NCI-H69 (cell line): ENCODE measurements at regions not wholly inside any gene's neighbourhood (a gene's known extent, or its start where the extent isn't known, plus 50 kb on each side); places are given as distances from the start of the nearest gene placed in this dataset.
A peak's percentile ranks its signal among the peaks of the same experiment; 100 is the strongest.
"Not testable (repeated sequence)": the region's sequence is repeated elsewhere in the genome, so short reads cannot be mapped to it uniquely, and the experiment has no call there.

Experiments used
- DNase-seq: peaks from one replicate; lab custom pipeline; 2025; lab: John Stamatoyannopoulos, UW

DNA sequence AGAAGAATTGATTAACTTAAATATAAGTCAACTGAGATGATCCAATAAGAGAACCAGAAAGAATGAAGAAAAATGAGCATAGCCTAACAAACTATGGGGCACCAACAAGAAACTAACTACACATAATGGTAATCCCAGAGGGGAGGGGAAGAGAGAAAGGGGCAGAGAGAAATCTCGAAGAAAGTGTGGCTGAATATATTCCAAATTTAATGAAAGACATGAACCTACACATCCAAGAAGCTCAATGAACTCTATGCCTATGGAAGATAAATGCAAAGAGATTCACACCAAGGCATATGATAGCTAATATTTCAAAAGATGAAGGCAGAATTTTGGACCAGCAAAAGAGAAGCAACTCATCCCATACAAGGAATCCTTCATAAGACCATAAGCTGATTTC, 649.2 kb downstream of the ZEB2 start:
- DNase-seq: no peak

DNA sequence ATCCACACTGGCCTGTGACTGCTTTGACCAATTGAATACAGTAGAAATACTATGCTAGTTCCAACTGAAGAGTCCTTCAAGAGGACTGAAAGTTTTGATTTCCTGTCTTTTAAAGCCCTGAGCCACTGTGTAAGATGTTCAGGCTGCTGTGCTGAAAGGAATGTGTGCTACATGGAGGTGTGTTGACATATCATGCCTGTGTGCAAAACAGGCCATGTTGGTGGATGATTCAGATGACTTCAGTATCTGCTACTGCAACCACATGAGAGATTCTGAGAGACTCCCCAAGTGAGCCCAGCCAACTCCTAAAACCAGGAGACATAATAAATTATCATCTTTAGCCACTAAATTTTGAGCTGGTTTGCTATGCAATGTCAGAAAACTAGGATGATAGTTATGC, 662.9 kb downstream of the ZEB2 start:
- no peak for DNase-seq

DNA sequence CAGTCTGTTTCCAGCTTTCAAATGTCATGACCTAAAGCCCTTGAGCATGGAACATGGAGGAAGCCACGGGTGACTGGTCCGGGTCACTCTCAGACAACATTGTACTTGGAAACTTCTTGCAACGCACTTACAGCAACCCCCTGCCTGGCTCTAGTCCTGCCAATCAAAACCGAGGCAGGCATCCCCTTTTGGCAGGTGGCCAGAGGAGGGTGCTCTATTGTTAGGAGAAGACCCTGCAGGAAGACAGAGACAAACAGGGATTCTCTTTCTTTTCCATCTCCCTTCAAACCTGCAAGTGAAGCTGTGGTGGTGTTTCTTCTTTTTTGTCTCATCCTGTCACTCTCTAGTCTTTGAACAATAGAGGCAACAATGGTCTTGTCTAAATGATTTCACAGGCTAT, 667.2 kb downstream of the ZEB2 start:
- DNase-seq: peak; percentile 37

DNA sequence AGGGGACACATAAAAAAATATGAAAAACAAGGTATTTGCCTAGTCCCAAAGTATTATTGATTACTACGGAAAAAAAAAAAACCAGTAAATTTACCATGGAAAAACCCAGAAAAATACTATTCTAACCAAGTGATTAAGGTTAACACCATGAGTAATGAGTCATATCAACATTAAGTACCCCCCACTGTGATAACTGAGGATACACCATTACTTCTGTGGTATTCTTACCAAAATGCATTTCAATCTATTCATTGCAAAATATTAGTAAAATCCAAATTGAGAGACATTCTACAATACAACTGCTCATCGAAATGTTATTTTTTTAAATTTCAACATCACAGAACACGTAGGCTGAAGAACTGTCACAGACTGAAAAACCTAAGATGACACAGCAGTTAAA, 669.8 kb downstream of the ZEB2 start:
- peak; percentile 16 for DNase-seq

DNA sequence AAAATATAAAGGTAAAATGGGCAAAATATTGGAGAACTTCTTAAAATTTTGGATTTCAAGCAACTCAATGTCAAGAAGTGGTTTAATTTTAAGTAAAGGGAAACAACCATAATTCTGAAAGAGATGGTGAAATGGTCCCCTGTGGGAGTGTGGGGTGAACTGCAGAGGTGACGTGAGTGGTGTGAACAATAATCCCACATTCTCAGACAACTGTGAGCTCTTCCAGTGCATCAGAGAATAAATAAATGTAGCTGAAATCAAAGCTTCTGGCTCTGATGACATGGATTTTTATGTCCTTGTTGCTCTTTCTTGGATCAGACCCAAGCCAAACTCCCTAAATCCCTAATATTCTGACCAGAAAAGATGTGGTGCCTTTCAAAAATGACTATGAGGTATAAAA, 672.7 kb downstream of the ZEB2 start:
- DNase-seq: no peak

DNA sequence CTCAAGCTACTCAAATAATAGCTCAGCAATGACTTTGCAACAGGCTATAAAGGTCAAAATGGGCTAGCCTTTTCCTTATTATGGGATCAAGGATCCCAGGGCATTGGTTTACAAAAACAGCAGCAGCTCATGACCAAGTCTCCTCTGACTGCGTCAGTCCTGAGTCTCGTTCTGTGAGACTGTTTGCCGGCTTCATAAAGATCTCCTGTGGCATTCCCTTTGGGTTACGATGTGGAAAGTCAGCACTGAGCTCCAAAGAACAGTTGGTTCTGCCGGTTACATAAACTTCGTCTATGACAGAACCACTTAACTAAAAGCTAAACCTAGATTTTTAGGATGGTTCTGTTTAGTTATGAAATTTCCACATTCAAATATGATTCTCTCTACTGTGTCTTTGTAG, 674.9 kb downstream of the ZEB2 start:
- DNase-seq: no peak

DNA sequence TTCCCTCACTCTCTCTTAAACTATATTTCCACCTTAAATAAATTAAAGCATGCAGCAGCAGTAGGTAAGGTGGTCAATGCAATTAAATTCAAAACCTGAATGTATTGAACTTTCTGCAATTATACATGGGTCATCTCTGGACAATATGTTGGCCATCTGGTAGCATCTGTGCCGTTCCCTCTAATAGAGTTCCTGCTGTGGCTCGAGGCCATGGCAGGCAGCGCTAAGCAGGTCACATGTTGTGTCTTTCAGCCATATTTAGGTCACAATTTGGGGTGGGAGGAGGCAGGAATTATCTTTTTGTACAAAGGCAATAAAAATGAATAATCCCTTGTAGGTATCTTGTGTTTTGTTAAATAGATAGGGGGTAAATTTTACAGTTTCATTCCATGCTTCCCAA, 676.2 kb downstream of the ZEB2 start:
- DNase-seq: peak; percentile 86

DNA sequence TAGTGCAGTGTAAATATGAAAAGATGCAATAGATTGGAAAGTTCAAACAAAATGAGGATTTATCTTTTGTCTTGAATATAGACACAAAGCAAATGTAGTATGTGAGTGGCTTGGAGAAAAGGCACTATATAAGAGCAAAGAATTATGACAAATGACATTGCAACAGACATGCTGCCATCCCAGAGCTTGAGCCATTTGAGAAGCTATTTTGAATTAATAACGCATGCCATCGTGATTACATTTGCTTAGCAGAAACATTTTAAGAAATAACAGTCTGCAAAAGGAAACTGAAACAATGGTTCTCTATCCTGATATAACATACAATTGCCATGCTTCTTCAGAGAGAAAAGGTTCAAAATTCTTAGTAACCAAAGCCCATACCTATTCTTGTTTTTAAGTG, 677.1 kb downstream of the ZEB2 start:
- no peak for DNase-seq

DNA sequence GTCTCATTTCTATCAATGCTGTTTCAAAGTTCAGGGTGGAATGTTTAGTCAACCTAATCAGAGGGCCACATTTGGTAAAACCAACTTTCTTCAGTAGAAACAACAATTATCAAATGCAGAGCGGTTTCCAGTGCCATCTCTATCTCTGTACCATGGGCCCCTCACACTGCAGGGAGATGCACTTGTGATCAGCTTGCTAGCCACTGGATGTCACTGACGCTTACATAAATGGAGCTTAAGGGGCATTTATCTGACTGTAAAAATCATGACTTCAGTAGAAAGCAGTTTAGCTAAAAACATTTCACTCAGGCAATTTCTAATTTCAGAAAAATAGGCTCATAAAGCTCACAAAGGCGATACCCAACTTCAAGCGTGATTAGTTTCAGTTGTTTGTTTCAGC, 678.0 kb downstream of the ZEB2 start:
- peak; percentile 24 for DNase-seq

DNA sequence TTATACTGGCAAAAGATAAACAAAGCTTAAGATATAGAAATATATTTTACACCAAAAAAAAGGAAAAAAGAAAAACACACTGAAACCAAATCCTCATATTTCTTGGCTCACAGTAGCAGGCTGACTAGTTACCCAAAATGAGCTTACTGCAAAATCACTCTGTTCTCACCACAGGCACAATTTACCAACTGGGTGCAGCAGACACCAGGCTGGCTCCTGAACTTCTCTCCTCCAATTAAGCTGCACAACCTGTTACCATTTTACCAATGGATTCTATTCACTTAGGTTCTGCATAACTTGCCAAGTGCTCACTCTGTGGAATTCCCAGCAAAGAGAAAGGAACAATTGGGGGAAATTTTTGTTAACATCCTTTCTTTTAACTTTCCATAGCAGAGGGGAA, 679.3 kb downstream of the ZEB2 start:
- no peak for DNase-seq

DNA sequence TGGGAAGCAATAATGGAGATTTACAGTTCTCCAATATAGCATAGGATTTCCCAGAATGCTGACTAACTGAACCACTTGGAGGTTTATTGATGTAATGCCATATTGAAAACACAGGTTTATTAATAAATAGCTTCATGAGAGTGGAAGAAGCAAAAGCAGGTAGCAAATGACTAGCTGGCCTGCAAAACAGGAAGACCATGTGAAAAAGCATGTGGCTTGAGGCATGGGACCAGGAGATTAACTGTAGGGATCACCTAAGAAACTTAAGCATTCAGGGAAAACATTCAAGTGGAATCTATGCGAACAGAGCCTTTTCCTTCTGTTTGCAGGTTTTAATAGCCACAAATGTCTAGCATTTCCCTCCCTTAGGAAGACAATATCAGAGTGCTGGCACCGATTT, 679.7 kb downstream of the ZEB2 start:
- DNase-seq: no peak

DNA sequence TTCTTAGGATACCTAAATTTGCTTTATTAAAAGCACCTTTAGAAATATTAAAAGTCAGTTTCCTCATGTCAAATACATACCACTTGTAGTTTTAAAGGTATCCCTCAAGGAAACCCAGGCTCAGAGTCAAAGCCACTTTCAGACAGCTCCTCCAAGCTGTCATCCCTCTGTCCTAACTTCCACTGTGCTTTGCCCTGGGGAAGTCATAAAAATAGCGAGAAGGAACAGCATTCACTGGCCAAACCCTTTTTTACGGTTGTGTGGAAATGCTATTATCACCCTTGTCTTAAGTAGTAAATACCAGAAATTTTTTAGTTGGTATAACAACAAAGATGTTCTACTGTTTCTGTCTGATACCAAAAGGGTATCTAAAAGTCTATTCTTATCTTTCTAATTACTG, 680.5 kb downstream of the ZEB2 start:
- DNase-seq: no peak

DNA sequence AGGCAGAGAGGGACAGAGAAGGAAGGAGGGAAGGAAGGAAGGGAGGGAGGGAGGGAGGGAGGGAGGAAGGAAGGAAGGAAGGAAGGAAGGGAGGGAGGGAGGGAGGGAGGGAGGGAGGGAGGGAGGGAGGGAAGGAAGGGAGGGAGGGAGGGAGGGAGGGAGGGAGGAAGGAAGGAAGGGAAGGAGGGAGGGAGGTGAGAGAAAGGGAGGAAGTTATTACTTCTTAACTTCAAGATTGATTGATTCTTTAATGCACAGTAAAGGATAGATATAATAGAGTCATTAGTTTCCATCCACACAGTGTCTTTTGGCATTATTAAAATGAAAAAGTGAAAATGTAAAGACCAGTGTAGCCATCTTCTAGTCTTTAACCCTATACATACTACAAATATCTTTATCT, 682.9 kb downstream of the ZEB2 start:
- DNase-seq: not testable (repeated sequence)

DNA sequence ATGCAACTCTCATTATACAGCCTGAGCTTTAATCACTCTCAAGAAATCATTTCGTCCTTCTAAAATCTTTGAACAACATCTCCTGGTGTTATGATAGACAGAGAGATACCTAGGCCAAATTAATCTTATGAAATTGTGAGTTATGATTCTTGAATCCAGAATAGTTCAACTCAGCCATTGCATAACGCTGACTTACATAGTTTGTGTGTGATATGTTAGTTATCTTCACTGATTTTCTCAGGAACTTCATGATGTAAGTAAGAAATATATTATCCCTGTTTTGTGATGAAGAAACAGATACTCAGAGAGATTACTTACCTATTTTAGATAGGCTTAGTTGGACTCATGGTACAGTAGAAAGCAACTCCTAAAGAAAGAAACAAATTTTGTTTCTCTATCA, 684.4 kb downstream of the ZEB2 start:
- no peak for DNase-seq

DNA sequence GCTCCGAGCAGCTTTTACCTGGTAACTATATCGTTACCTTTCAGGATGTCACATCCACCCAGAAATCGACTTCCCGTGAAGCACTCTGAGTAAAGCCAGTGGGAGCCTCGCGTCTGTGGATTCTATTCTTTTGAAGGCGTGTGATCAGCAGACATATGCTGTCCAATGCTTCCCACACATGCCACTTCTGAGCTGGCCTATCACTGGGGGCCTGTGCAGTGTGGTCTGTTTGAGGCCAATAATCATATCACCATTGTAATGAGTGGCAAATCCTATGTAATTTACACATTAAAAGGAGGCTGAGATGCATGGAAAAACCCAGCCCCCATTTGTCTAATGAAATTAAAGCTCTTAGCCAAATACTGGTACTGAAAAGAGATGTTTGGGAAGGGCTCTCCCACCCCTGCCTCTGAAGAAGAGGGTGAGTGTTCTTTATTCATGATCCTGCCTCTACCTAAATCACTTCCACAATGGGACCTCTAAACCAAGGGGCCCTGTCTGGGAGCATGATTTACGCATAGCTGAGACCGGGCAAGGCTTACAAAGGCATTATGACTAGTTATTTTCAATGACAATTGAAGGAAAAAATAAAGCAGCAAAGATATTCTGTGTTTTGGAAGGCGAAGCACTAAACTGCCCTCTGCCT, 686.8 kb downstream of the ZEB2 start:
- DNase-seq: no peak

DNA sequence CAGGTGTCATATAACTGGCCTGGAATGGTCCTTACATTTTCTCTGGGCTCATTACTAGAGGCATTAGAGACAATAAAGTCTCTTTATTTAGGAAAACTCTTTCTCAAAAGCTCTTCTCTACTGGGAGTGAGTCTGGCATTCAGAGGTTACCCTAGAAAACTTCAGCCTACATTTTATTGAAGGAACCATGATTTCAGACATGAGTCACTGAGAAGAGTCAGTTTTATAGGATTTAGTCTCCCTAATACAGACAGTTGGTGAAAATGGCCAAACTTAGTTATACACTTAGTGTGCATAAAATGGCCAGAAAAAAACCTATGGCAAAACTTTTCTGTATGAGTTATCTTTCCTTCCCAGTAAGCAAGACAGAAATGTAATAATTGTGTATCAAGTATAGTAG, 689.4 kb downstream of the ZEB2 start:
- DNase-seq: no peak

DNA sequence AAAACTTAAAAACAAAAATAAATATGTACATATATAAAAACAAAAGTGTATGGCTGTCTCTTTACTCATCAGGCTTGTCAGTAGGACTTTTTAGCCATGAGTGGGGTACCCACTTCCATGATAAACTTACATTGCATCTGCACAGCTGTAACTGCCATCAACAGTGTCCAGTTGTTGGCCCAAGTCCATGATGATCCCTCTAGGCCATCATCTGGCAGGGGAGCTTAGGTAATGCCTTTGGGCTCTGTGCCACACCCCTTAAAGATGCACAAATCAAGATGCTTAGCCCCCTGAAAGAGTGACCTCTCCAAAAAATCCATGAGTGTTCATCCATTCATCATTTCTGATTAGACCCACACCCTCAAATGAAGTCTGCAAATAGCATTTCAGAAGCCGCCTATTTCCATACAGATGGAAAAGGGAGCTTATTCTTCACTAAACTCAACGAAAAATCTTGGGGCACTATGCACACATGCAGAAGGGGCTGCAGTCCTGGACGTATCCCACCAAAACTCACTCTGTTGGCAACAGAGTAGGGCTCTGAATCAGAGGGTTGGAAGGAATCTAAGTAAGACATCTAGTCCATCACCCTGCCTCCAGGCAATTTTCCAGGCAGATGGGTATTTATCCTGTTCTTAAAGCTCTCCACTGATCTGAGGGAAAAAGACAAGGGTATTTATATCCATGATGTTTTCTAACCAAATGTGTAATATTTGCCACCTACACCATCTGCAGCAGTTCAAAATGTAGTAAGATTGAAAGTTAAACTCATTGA, 691.0 kb downstream of the ZEB2 start:
- DNase-seq: peak; percentile 4

DNA sequence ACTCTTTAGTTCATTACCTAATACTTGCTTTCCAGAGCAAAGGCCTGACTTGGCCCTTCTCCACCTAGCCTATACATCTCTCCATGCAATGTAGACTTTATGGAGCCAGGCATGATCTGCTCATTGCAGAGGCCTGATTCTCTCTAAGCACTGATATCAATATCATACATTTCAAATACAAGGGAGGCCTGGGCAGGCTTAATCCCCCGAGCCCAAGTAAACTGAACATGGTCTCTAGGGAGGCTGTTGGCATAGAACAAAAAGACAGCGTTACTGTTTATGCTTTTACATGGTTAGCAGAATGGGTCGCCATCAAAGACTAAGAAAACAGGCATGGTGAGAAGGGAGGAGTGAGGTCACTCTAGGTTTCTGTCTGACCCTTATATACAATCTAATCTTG, 695.1 kb downstream of the ZEB2 start:
- DNase-seq: peak; percentile 82

DNA sequence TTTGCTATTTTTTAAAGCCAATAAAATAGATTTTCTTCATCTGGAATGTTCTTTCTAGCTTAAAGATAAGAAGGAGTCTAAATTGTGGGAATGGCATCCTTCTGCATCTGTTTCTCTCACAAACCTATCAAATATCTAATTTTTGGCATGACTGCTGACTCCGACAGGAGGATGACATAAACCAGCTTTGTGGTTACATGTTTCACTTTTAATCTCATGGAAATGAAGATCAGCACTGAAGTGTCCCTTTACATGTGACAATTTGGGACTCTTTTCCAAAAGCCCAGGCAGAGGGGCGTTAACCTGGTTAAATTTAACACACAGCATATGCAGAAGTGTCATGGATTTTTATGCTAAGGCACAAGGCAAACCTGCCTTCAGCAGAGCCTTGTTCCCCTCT, 694.7 kb downstream of the ARHGAP15 start:
- no peak for DNase-seq

DNA sequence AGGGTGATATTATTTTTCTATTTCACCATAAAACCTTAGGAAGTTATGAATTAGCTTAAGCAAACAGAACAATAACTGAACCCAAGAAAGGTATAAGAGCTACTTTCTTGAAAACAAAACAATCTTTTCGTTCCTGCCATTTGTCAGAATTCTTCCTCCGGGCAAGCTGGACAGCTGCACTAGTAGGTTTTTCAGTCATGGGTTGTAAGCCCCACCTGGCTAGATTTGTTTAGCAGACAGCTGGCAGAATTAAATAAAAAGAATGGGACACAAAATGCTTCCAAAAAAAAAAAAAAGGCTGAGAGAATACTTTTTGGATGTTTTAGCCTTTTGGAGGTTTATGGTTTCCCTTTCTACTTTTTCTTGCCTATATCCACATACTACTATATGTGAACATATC, 694.1 kb downstream of the ARHGAP15 start:
- DNase-seq: no peak

DNA sequence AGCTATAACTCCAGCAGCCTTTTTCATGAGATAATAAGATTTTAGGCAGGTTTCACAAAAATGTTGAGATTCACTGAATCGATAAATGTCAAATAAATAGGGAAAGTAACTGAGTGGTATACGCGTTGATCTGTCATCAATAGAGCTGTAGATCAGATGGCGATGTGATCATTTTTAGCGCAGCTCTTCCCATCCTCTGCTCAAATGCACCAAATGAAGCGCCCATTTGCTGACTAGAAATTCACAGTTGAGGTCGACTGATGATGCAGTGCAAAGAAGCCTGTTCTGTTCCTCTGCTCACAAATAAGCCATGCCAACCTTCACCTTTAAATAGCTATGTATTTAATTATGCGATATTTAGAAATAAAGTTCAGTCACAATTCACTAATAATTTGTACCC, 693.5 kb downstream of the ARHGAP15 start:
- DNase-seq: no peak

DNA sequence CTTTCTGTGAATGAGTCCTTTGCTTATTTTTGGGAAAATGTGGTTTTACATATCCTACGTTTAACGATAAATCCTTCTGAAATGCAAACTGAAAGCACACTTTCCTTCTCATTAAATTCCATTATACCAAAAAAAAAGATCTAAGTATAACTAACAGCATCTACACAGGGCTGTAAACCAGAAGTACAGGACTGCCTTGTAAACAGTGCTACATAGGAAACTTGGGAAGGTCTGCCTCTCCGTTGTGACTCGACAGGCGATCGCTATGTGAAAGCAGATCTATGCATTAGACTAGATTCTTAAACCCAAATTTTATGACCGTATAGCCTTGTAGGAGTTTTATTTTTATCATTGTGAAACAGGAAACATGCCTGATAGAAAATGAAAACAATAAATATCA, 690.5 kb downstream of the ARHGAP15 start:
- DNase-seq: no peak

DNA sequence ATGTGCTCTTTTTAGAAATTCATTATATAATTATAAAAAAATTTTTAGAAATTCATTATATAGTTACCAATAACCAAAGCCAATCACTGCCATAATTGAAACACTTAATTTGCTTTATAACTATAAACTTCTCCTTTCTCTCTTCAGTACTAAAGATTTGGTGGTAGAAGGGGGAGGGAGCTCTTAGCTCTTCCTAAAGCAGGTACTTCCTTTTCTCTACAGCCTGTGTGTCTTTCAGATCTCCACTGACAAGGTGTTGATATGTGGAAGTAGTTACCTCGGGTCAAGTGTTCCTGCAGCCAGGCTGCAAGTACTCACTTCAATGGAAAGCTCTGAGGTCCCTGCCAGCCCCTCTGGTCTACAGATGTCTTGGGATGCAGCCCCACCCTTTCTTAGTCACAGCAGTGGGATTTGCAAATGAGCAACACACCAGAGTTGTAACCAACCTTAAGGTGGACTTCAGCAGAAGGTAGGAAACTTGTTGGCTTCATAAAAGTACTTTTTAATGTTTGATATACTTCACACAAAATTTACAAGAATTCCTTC, 690.0 kb downstream of the ARHGAP15 start:
- DNase-seq: no peak
